BE2C (cell line): ENCODE measurements at regions not wholly inside any gene's neighbourhood (a gene's known extent, or its start where the extent isn't known, plus 50 kb on each side); places are given as distances from the start of the nearest gene placed in this dataset.
A peak's percentile ranks its signal among the peaks of the same experiment; 100 is the strongest.

Experiments
- DNase-seq: peaks from one replicate; pipeline ENCODE4 v3.0.0-alpha.2; 2020
- H3K27me3 ChIP-seq: fragments of 250-450 bp; sonication (Bioruptor Pico); 2 replicates; pipeline ENCODE4 v1.5.1; 2020; ENCODE audit warnings: mild to moderate bottlenecking
- H3K36me3 ChIP-seq: fragments of 250-450 bp; sonication (Bioruptor Pico); 2 replicates; pipeline ENCODE4 v1.5.1; 2020; ENCODE audit warnings: mild to moderate bottlenecking
- H3K4me1 ChIP-seq: fragments of 250-450 bp; sonication (Bioruptor Pico); 2 replicates; pipeline ENCODE4 v1.5.1; 2020
- H3K4me3 ChIP-seq: 2 replicates; pipeline ENCODE4 v1.5.1; 2011; ENCODE audit warnings: low read depth, low read length
- H3K9me3 ChIP-seq: fragments of 250-450 bp; sonication (Bioruptor Pico); 2 replicates; pipeline ENCODE4 v1.5.1; 2020
- TF ChIP-seq, protein P1 (sequence below): IDR thresholded peaks from 2 replicates; pipeline ENCODE4 v1.5.1; 2012; ENCODE audit warnings: mild to moderate bottlenecking, low read depth, low read length

DNA sequence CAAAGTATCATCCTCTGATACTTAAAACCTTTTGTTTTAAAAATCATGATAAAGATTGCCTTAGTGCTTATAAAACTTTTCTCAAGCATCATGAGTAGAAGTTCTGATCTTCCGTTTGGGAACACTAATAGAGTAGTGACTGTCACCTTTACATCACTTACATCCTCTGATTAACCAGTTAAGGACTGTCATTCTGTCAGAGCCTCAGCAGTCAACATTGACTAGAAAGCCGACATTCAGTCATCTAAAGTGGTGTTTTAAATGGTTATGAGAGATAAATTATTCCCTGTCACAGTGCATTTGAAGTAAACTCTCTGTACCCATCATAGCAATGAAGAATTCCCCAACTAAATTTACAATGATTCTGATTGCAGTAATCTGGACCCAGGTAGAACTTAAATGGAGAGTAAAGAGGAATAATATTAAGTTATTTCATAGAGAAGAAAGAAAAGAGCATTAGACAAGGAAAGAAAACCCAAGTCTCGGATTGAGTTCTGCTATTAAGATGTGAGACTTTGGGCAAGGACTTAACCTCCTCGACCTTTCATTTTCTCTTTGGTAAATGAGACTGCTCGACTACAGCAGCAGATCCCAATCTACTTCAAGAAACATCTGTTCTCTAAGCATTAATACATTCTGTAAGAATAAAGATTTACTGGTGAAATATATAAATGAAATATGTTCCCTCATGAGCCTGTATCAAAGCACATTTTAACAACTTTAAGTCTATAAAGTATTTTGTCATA is 563.9 kb upstream of the LMO3 start:
- H3K4me3 ChIP-seq: no peak overlapping the region
- DNase-seq: no peak
- no peaks in the 10 kb centered on the region for H3K9me3 ChIP-seq
- no peaks in the 10 kb centered on the region for H3K27me3 ChIP-seq
- no peaks in the 10 kb centered on the region for H3K36me3 ChIP-seq
- no peaks in the 10 kb centered on the region for H3K4me1 ChIP-seq
- TF ChIP-seq, protein P1, sequence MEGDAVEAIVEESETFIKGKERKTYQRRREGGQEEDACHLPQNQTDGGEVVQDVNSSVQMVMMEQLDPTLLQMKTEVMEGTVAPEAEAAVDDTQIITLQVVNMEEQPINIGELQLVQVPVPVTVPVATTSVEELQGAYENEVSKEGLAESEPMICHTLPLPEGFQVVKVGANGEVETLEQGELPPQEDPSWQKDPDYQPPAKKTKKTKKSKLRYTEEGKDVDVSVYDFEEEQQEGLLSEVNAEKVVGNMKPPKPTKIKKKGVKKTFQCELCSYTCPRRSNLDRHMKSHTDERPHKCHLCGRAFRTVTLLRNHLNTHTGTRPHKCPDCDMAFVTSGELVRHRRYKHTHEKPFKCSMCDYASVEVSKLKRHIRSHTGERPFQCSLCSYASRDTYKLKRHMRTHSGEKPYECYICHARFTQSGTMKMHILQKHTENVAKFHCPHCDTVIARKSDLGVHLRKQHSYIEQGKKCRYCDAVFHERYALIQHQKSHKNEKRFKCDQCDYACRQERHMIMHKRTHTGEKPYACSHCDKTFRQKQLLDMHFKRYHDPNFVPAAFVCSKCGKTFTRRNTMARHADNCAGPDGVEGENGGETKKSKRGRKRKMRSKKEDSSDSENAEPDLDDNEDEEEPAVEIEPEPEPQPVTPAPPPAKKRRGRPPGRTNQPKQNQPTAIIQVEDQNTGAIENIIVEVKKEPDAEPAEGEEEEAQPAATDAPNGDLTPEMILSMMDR: no peak

DNA sequence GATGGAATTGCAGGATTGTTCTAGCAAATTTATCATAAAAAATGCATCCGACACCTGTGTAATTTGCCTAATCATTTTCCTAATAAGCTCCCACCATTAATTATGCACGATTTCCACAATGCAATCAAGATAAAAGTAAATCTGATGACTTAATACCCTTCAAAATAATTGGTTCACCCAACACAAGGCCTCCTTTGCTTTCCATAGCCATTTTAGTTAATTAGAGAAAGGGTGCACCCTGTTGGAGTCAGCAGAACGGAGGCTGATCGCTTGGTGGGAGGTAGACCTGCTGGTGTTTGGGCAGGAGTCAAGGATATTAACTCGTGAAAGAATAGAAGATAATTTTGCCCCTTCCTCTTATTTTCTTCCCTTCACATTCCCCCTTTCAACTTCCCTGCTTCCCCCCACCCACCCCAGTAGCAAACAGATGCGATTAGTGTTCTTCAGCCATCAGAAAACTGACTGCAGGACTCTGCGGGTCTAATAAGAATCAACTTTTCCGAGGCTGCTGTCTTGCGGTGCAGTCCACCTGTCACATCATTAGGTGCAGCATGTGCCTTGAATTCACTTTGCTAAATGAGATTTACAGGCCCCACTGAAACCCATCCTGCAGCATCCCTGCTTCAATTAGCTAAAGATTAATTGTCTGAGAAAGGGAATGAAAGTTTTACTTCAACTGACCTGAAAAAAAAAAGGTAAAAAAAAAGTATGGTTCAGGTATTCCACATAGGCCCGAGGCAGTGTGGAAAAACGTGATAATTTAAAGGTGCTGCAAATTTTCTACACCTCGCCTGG is 553.7 kb upstream of the LMO3 start:
- Histone ChIP-seq H3K9me3 (no peaks in the 10 kb centered on the region), H3K27me3 (no peaks in the 10 kb centered on the region), H3K4me1 (no peaks in the 10 kb centered on the region), H3K4me3 (no peak overlapping the region), H3K36me3 (no peaks in the 10 kb centered on the region)
- TF ChIP-seq, protein P1: no peak
- no peak for DNase-seq

GRCh38 chr12:17158201-17158600 is 552.2 kb upstream of the LMO3 start:
- Histone ChIP-seq H3K27me3 (no peaks in the 10 kb centered on the region), H3K36me3 (no peaks in the 10 kb centered on the region), H3K4me1 (no peaks in the 10 kb centered on the region), H3K9me3 (no peaks in the 10 kb centered on the region), H3K4me3 (no peak overlapping the region)
- no peak for DNase-seq
- TF ChIP-seq, protein P1: no peak

- Histone ChIP-seq H3K27me3 (no peaks in the 10 kb centered on the region), H3K36me3 (no peaks in the 10 kb centered on the region), H3K4me3 (no peak overlapping the region), H3K4me1 (no peaks in the 10 kb centered on the region), H3K9me3 (no peaks in the 10 kb centered on the region)
- TF ChIP-seq, protein P1: no peak
- DNase-seq: no peak
These were observed 546.0 kb upstream of the LMO3 start for GRCh38 chr12:17151917-17152316.

DNA sequence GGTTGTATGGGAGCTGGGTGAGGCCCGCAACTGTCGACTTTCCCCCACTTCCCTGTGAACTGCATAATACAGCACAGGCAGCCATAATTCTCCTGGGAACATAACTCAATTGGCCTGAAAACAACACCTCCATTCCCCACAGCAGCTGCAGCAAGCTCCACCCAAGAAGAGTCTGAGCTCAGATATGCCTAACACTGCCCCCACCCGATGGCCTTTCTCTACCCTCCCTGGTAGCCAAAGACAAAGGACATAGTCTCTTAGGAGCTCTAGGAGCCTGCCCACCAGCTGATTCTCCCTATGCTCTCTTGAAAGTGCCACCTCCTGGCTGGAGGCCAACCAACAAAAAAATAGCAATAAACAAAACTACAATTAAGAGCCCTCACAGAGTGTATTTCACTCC is 542.7 kb upstream of the LMO3 start:
- DNase-seq: peak; percentile 9
- TF ChIP-seq, protein P1: no peak
- Histone ChIP-seq H3K4me3 (no peak overlapping the region), H3K9me3 (no peaks in the 10 kb centered on the region), H3K4me1 (no peaks in the 10 kb centered on the region), H3K27me3 (no peaks in the 10 kb centered on the region), H3K36me3 (no peaks in the 10 kb centered on the region)

GRCh38 chr12:17142856-17143255 is 536.9 kb upstream of the LMO3 start:
- no peaks in the 10 kb centered on the region for H3K4me1 ChIP-seq
- TF ChIP-seq, protein P1: no peak
- H3K9me3 ChIP-seq: no peaks in the 10 kb centered on the region
- no peaks in the 10 kb centered on the region for H3K27me3 ChIP-seq
- H3K4me3 ChIP-seq: no peak overlapping the region
- DNase-seq: no peak
- no peaks in the 10 kb centered on the region for H3K36me3 ChIP-seq
